ENCODE measurements at regions not wholly inside any gene's neighbourhood (a gene's known extent, or its start where the extent isn't known, plus 50 kb on each side); places are given as distances from the start of the nearest gene placed in this dataset.

DNA sequence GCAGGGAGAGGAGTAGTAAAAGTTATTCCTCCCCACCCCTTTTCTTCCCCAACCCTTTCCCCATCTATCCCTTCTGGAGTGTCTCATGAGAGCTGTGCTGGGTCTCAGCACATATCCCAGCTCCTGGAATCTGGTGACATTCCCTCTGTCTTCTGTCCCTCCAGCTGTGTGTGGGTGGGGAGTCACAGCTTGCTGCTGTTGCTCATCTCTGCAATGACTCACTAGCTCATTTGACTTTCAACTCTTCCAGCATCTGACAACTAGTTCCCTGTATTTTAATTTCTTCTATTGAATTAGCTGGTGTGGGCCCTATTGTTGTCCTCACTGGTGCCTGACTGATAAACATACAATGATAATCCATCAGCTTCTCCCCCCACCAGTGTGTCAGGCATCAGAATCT is 198.9 kb upstream of the AUTS2 start:
- no peaks in the 10 kb centered on the region for H3K27me3 ChIP-seq (replicated peaks)
- in situ Hi-C loops (cut with HindIII; ENCODE audit: low pct_ligation_motif_present, low sequenced_read_pairs): no loop called here
- no peaks in the 10 kb centered on the region for H3K36me3 ChIP-seq (replicated peaks)
- no peak overlapping the region for H3K4me3 ChIP-seq (ENCODE audit: low read depth, low read length)
- TF ChIP-seq, protein P1, sequence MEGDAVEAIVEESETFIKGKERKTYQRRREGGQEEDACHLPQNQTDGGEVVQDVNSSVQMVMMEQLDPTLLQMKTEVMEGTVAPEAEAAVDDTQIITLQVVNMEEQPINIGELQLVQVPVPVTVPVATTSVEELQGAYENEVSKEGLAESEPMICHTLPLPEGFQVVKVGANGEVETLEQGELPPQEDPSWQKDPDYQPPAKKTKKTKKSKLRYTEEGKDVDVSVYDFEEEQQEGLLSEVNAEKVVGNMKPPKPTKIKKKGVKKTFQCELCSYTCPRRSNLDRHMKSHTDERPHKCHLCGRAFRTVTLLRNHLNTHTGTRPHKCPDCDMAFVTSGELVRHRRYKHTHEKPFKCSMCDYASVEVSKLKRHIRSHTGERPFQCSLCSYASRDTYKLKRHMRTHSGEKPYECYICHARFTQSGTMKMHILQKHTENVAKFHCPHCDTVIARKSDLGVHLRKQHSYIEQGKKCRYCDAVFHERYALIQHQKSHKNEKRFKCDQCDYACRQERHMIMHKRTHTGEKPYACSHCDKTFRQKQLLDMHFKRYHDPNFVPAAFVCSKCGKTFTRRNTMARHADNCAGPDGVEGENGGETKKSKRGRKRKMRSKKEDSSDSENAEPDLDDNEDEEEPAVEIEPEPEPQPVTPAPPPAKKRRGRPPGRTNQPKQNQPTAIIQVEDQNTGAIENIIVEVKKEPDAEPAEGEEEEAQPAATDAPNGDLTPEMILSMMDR (IDR thresholded peaks at IDR 0.05; ENCODE audit: low read depth, low read length, missing control alignments): no peak
- peak; percentile 20 for DNase-seq
- no peak overlapping the region for H3K27ac ChIP-seq

DNA sequence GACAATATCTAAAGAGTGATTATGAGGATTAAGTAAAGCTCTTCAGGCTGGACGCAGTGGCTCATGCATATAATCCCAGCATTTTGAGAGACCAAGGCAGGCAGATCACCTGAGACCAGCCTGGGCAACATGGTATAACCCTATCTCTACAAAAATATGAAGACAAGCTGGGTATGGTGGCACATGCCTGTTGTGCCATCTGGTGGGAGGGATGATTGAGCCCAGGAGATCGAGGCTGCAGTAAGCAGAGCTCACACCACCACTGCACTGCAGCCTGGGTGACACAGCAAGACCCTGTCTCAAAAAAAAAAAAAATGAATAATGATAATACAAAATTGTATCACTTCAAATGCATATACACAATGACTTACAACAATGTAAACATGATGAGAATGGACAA is 195.6 kb upstream of the AUTS2 start:
- Histone ChIP-seq H3K36me3 (replicated peaks) (no peaks in the 10 kb centered on the region), H3K27ac (no peak overlapping the region), H3K27me3 (replicated peaks) (no peaks in the 10 kb centered on the region), H3K4me3 (ENCODE audit: low read depth, low read length) (no peak overlapping the region)
- in situ Hi-C loops (cut with HindIII; ENCODE audit: low pct_ligation_motif_present, low sequenced_read_pairs): no loop called here
- TF ChIP-seq, protein P1 (IDR thresholded peaks at IDR 0.05; ENCODE audit: low read depth, low read length, missing control alignments): no peak
- no peak for DNase-seq

DNA sequence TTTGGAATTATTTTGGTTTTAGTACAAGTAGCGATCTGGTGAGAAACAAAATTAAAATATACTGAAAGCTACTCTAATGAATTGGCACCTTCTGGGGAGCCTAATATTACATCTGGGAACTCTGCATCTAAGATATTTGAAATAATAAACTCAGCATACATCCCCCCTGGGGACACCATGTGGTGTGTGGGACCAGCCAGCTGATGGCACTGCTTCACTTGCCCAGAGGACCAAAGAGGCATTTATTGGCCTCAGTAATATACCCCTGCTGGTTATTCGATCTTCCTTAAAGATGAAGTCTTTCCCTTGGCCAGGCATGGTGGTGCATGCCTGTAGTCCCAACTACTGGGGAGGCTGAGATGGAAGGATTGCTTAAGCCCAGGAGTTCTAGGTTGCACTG is 195.1 kb upstream of the AUTS2 start:
- Histone ChIP-seq H3K27ac (no peak overlapping the region), H3K36me3 (replicated peaks) (no peaks in the 10 kb centered on the region), H3K4me3 (ENCODE audit: low read depth, low read length) (no peak overlapping the region), H3K27me3 (replicated peaks) (no peaks in the 10 kb centered on the region)
- no peak for DNase-seq
- in situ Hi-C loops (cut with HindIII; ENCODE audit: low pct_ligation_motif_present, low sequenced_read_pairs): no loop called here
- TF ChIP-seq, protein P1 (IDR thresholded peaks at IDR 0.05; ENCODE audit: low read depth, low read length, missing control alignments): no peak

DNA sequence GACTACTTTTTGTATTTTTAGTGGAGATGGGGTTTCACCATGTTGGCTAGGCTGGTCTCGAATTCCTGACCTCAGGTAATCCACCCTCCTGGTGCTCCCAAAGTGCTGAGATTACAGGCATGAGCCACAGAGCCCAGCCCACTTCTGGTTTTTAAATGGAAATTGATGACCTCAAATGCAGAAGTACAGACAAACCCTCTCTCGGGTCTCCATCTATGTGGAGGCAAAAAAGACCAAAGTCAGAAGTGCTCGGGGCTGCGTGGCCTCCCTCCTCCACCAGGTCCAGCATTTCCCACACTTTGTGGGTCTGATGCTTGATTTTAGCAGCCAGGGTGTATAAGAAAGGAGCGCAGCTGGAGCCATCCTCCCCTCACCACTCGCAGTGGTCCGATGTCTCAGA is 187.3 kb upstream of the AUTS2 start:
- Histone ChIP-seq H3K36me3 (replicated peaks) (no peaks in the 10 kb centered on the region), H3K27ac (no peak overlapping the region), H3K4me3 (ENCODE audit: low read depth, low read length) (no peak overlapping the region), H3K27me3 (replicated peaks) (no peaks in the 10 kb centered on the region)
- in situ Hi-C loops (cut with HindIII; ENCODE audit: low pct_ligation_motif_present, low sequenced_read_pairs): no loop called here
- DNase-seq: no peak
- TF ChIP-seq, protein P1 (IDR thresholded peaks at IDR 0.05; ENCODE audit: low read depth, low read length, missing control alignments): no peak

DNA sequence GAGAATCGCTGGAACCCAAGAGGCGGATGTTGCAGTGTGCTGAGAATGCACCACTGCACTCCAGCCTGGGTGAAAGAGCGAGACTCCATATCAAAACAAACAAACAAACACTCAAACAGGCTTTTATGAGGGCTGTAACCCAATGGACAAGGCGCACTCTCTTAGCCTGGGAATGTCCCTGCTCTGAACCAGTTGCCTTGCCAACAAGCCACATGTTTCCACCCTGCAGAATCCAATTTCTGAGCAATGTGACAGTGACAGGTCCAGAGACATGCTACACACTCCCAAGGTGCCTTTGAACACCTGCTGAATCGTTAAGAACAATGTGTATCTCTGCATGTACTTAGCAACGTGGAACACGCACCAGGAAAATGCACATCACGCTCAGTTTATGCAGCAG is 186.8 kb upstream of the AUTS2 start:
- no peak overlapping the region for H3K27ac ChIP-seq
- no peaks in the 10 kb centered on the region for H3K27me3 ChIP-seq (replicated peaks)
- in situ Hi-C loops (cut with HindIII; ENCODE audit: low pct_ligation_motif_present, low sequenced_read_pairs): no loop called here
- TF ChIP-seq, protein P1 (IDR thresholded peaks at IDR 0.05; ENCODE audit: low read depth, low read length, missing control alignments): no peak
- H3K36me3 ChIP-seq (replicated peaks): no peaks in the 10 kb centered on the region
- DNase-seq: no peak
- no peak overlapping the region for H3K4me3 ChIP-seq (ENCODE audit: low read depth, low read length)

DNA sequence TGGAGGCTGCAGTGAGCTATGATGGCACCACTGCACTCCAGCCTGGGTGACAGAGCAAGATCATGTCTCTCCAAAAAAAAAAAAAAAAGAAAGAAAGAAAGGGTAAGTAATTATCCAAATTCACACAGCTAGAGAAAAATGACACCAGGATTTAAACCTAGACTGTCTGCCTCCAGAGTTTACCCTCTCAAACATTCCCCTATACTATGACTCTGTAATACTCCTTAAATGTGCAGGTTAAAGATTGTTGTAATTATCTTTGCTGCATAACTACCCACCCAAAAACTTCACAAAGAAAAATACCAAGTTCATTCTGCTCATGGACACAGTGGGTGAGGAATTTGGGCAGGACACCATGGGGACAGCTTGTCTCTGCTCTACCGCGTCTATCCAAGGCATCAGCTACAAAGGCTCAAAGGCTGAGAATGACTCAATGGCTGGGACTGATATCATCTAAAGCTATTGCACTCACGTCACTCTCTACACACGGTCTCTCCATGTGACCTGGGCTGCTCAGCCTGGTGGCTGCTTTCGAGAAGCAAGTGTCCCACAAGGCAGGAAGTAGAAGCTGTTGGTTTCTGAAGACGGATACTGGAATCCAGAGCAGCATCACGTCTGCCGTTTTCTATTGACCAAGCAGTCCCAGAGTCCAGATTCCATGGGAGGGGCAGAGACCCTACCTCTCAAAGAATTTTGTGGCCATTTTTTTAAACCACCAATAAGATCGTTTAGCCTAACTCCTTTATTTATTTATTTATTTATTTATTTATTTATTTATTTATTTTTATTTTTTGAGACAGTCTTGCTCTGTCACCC is 185.7 kb upstream of the AUTS2 start:
- no peaks in the 10 kb centered on the region for H3K36me3 ChIP-seq (replicated peaks)
- peak; percentile 7 for DNase-seq
- TF ChIP-seq, protein P1 (IDR thresholded peaks at IDR 0.05; ENCODE audit: low read depth, low read length, missing control alignments): no peak
- H3K4me3 ChIP-seq (ENCODE audit: low read depth, low read length): no peak overlapping the region
- no peak overlapping the region for H3K27ac ChIP-seq
- in situ Hi-C loops (cut with HindIII; ENCODE audit: low pct_ligation_motif_present, low sequenced_read_pairs): no loop called here
- H3K27me3 ChIP-seq (replicated peaks): no peaks in the 10 kb centered on the region
